ENCODE measurements at regions not wholly inside any gene's neighbourhood (a gene's known extent, or its start where the extent isn't known, plus 50 kb on each side); places are given as distances from the start of the nearest gene placed in this dataset.

- TF ChIP-seq POLR2A (IDR thresholded peaks at IDR 0.05) (no peak), CTCF (IDR thresholded peaks at IDR 0.05) (no peak)
Observed at GRCh38 chr7:24214670-24215069, 69.3 kb upstream of the NPY start.
